ENCODE measurements at regions not wholly inside any gene's neighbourhood (a gene's known extent, or its start where the extent isn't known, plus 50 kb on each side); places are given as distances from the start of the nearest gene placed in this dataset.

- ATAC-seq (ENCODE audit: low read depth), result no peak
- intact Hi-C loops (cut with micrococcal nuclease), result no loop called here
- H3K27ac Mint-ChIP-seq, result no peak overlapping the region
Observed at GRCh38 chr9:107940616-107941595, 451.3 kb upstream of the KLF4 start.

More at GRCh38 chr9:107940616-107941595, 451.3 kb upstream of the KLF4 start:
- no peak overlapping the region for H3K4me3 Mint-ChIP-seq
- WGBS (ENCODE audit: insufficient coverage), result 81% methylated on average over 6 of the region's 7 CpGs
- no peak for DNase-seq
- Histone ChIP-seq H3K36me3 (replicated peaks in 1 of 2; ENCODE audit: control extremely low read depth in 1 of 2, control insufficient read depth in 1 of 2, extremely low read depth in 1 of 2, insufficient read depth in 2 of 2, low read length in 1 of 2) (no peaks in the 10 kb centered on the region), H3K27me3 (replicated peaks in 1 of 4; ENCODE audit: control extremely low read depth in 1 of 4, control insufficient read depth in 3 of 4, insufficient read depth in 4 of 4, low read length in 3 of 4) (peaks cover 0 to 7% (median 0%) of the 10 kb centered on the region in 4 experiments), H3K4me2 (replicated peaks; ENCODE audit: low read depth, low read length, poor library complexity, severe bottlenecking) (no peak overlapping the region), H3K9me3 (ENCODE audit: control extremely low read depth in 1 of 3, control insufficient read depth in 2 of 3, insufficient read depth in 1 of 3, low read length in 2 of 3) (no peaks in the 10 kb centered on the region), H3K27ac (ENCODE audit: low read length in 2 of 2) (no peak overlapping the region), H2AFZ (ENCODE audit: insufficient read depth, low read depth, low read length, poor library complexity, severe bottlenecking) (no peak overlapping the region), H3K4me3 (ENCODE audit: control extremely low read depth in 1 of 5, extremely low read depth in 1 of 5, insufficient read depth in 1 of 5, low read depth in 2 of 5, low read length in 4 of 5) (no peak overlapping the region), H3K4me1 (ENCODE audit: control insufficient read depth in 2 of 2, insufficient read depth in 2 of 2, low read length in 2 of 2) (no peaks in the 10 kb centered on the region), H3K79me2 (ENCODE audit: control insufficient read depth, insufficient read depth, low read length) (no peaks in the 10 kb centered on the region), H4K20me1 (ENCODE audit: control insufficient read depth, insufficient read depth, low read length, poor library complexity, severe bottlenecking) (no peaks in the 10 kb centered on the region), H3K9ac (ENCODE audit: low read length) (no peak overlapping the region)
- POLR2A ChIA-PET, result no interaction called here
- TF ChIP-seq CTCF (IDR thresholded peaks at IDR 0.05) (no peak), EZH2 (IDR thresholded peaks at IDR 0.05; ENCODE audit: borderline replicate concordance, insufficient read depth, low read depth, low read length, poor library complexity, severe bottlenecking) (no peak)
- CTCF ChIA-PET, result no interaction called here
- peaks cover 11% of the 10 kb centered on the region for H3K27me3 Mint-ChIP-seq
- H3K9me3 Mint-ChIP-seq (ENCODE audit: insufficient read depth), result peaks cover 5% of the 10 kb centered on the region
- H3K4me1 Mint-ChIP-seq, result no peaks in the 10 kb centered on the region

Measured in B cell (primary cell).